ENCODE measurements at regions not wholly inside any gene's neighbourhood (a gene's known extent, or its start where the extent isn't known, plus 50 kb on each side); places are given as distances from the start of the nearest gene placed in this dataset.
A peak's percentile ranks its signal among the peaks of the same experiment; 100 is the strongest.
"Not testable (repeated sequence)": the region's sequence is repeated elsewhere in the genome, so short reads cannot be mapped to it uniquely, and the experiment has no call there.

- Mint-ChIP-seq H3K4me1 (peaks cover 23% of the 10 kb centered on the region), H3K9me3 (no peaks in the 10 kb centered on the region), H3K36me3 (ENCODE audit: low read depth) (no peaks in the 10 kb centered on the region), H3K27ac (peak overlapping the region; percentile 5 to 81 (median 42)), H3K27me3 (ENCODE audit: low read depth) (no peaks in the 10 kb centered on the region), H3K4me3 (no peak overlapping the region)
- no peak for TF ChIP-seq CTCF (IDR thresholded peaks at IDR 0.05; ENCODE audit: unreplicated experiment in 3 of 3)
Observed at GRCh38 chr15:35958975-35959374, 413.0 kb upstream of the DPH6 start.

- H3K4me1 Mint-ChIP-seq = peaks cover 23% of the 10 kb centered on the region
- H3K27me3 Mint-ChIP-seq (ENCODE audit: low read depth) = peaks cover 5% of the 10 kb centered on the region
- H3K36me3 Mint-ChIP-seq (ENCODE audit: low read depth) = no peaks in the 10 kb centered on the region
- no peak for TF ChIP-seq CTCF (IDR thresholded peaks at IDR 0.05; ENCODE audit: unreplicated experiment in 3 of 3)
- H3K27ac Mint-ChIP-seq = no peak overlapping the region
- H3K4me3 Mint-ChIP-seq = no peak overlapping the region
- H3K9me3 Mint-ChIP-seq = no peaks in the 10 kb centered on the region
Observed at GRCh38 chr15:35963326-35963725, 417.4 kb upstream of the DPH6 start.

- Mint-ChIP-seq H3K4me1 (peaks cover 33% of the 10 kb centered on the region), H3K36me3 (ENCODE audit: low read depth) (no peaks in the 10 kb centered on the region), H3K4me3 (no peak overlapping the region), H3K9me3 (no peaks in the 10 kb centered on the region), H3K27ac (peak overlapping the region in 2 of 3 experiments; percentile 2 to 46), H3K27me3 (ENCODE audit: low read depth) (peaks cover 5% of the 10 kb centered on the region)
- TF ChIP-seq CTCF (IDR thresholded peaks at IDR 0.05; ENCODE audit: unreplicated experiment in 3 of 3) = no peak
Observed at GRCh38 chr15:35966781-35967180, 420.8 kb upstream of the DPH6 start.

GRCh38 chr15:35967968-35968367, 422.0 kb upstream of the DPH6 start:
- H3K4me3 Mint-ChIP-seq; H3K27me3 Mint-ChIP-seq (ENCODE audit: low read depth); H3K9me3 Mint-ChIP-seq: not testable (repeated sequence)

GRCh38 chr15:35973029-35973428, 427.1 kb upstream of the DPH6 start:
- H3K27ac Mint-ChIP-seq = peak overlapping the region in 1 of 3 experiments; percentile 42
- no peak for TF ChIP-seq CTCF (IDR thresholded peaks at IDR 0.05; ENCODE audit: unreplicated experiment in 3 of 3)
- no peaks in the 10 kb centered on the region for H3K36me3 Mint-ChIP-seq (ENCODE audit: low read depth)
- no peaks in the 10 kb centered on the region for H3K9me3 Mint-ChIP-seq
- H3K27me3 Mint-ChIP-seq (ENCODE audit: low read depth) = peaks cover 1% of the 10 kb centered on the region
- no peak overlapping the region for H3K4me3 Mint-ChIP-seq
- H3K4me1 Mint-ChIP-seq = peaks cover 33% of the 10 kb centered on the region

More at GRCh38 chr15:35967968-35968367, 422.0 kb upstream of the DPH6 start:
- peak overlapping the region in 1 of 3 experiments; percentile 26 for H3K27ac Mint-ChIP-seq
- H3K4me1 Mint-ChIP-seq = peaks cover 33% of the 10 kb centered on the region
- H3K36me3 Mint-ChIP-seq (ENCODE audit: low read depth) = not testable (repeated sequence)

- no peak for TF ChIP-seq CTCF (IDR thresholded peaks at IDR 0.05; ENCODE audit: unreplicated experiment in 3 of 3)
- peak overlapping the region; percentile 2 to 78 (median 29) for H3K27ac Mint-ChIP-seq
- H3K9me3 Mint-ChIP-seq = no peaks in the 10 kb centered on the region
- H3K36me3 Mint-ChIP-seq (ENCODE audit: low read depth) = no peaks in the 10 kb centered on the region
- H3K4me1 Mint-ChIP-seq = peaks cover 33% of the 10 kb centered on the region
- no peak overlapping the region for H3K4me3 Mint-ChIP-seq
- H3K27me3 Mint-ChIP-seq (ENCODE audit: low read depth) = no peaks in the 10 kb centered on the region
Observed at GRCh38 chr15:35974052-35974451, 428.1 kb upstream of the DPH6 start.

Data from nephron (organoid).